SH-SY5Y (cell line): ENCODE measurements at regions not wholly inside any gene's neighbourhood (a gene's known extent, or its start where the extent isn't known, plus 50 kb on each side); places are given as distances from the start of the nearest gene placed in this dataset.

Source experiments
- GATA2 ChIP-seq: IDR thresholded peaks from 2 replicates; pipeline ENCODE4 v1.6.1; 2011; ENCODE audit warnings: mild to moderate bottlenecking, low read depth, low read length
- GATA3 ChIP-seq: IDR thresholded peaks from 2 replicates; pipeline ENCODE4 v1.6.1; 2011; ENCODE audit warnings: low read depth, mild to moderate bottlenecking, low read length, moderate library complexity

- no peak for TF ChIP-seq GATA3
- no peak for TF ChIP-seq GATA2
Observed at GRCh38 chr18:51658436-51658835, 461.0 kb upstream of the MEX3C start.

- TF ChIP-seq GATA3 (no peak), GATA2 (no peak)
Observed at GRCh38 chr18:51659781-51660180, 462.3 kb upstream of the MEX3C start.

GRCh38 chr18:51660188-51660715 is 462.8 kb upstream of the MEX3C start:
- TF ChIP-seq GATA3: no peak
- no peak for TF ChIP-seq GATA2

DNA sequence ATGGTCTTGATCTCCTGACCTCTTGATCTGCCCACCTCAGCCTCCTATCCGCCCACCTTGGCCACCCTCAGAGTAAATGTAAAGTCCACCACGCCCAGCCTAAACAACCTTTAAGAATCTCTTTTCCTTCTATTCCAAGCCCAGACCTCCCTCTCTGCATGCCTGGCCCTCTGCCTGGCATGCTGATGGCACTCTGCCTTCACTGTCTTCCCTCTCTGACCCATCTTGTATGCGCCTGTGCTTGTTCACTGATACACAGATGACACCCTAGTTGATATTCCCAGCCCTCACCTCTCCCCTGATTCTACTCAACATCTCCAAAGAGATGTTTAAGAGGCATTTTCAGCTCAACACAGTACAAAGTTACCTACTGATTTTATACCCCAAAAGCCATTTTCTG is 466.8 kb upstream of the MEX3C start:
- TF ChIP-seq GATA2 (no peak), GATA3 (no peak)

- TF ChIP-seq GATA3 (no peak), GATA2 (no peak)
Observed at GRCh38 chr18:51666763-51667191, 469.3 kb upstream of the MEX3C start.

DNA sequence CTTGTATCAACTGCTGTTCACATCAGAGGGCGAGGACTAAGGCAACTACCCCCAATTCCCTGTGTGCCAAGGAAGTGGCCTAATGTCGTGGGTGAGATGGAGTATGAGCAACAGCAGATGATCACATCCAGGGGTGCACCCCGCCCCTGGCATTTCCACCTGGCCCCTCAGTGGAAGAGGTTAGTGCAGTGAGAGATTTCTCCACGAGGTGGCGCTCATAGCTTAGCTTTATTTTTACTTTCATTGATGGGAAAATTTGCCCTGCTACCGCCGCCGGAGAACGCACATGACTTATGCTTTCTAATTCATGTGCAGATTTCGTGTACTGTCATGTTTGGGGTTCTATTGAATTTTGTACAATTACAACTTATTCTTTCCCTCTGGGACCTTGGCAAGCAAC is 470.6 kb upstream of the MEX3C start:
- TF ChIP-seq GATA3: no peak
- TF ChIP-seq GATA2: no peak

DNA sequence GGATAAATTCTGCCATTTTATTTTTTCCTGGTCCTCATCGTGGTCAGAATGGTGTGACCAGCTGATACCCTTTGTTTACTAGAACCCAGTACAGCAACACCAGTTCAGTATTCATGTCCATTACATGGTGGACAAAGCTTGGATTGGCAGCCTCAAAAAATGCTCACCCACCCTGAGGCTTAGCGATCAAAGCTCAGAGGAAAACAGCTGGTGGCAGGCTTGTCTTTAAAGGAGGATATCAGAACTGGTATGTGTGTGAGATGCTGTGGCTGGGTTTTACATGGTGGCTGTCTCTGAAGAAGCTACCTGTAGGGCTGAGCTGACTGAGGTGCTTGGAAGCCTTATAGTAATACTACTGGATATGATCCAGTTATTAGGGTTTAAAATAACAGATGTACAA is 471.1 kb upstream of the MEX3C start:
- TF ChIP-seq GATA3 (no peak), GATA2 (no peak)

DNA sequence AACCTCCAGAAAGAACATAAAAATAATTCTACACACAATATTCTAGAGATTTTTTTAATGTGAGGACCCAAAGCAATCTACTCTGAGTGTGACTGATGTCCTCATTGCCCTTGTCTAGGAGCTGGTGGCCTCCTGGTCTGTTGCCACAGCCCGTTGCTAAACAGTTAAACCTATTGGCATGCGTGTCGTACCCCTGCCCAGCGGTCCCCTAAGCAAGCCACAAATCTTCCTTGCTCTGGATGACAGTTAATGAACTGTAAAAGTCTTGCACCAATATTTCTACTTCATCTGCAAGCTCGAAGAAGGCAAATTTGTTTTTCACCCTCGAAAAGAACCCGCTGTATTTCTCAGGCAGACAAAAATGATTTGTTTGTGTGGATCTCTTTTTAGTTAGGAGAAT is 489.1 kb upstream of the MEX3C start:
- no peak for TF ChIP-seq GATA2

DNA sequence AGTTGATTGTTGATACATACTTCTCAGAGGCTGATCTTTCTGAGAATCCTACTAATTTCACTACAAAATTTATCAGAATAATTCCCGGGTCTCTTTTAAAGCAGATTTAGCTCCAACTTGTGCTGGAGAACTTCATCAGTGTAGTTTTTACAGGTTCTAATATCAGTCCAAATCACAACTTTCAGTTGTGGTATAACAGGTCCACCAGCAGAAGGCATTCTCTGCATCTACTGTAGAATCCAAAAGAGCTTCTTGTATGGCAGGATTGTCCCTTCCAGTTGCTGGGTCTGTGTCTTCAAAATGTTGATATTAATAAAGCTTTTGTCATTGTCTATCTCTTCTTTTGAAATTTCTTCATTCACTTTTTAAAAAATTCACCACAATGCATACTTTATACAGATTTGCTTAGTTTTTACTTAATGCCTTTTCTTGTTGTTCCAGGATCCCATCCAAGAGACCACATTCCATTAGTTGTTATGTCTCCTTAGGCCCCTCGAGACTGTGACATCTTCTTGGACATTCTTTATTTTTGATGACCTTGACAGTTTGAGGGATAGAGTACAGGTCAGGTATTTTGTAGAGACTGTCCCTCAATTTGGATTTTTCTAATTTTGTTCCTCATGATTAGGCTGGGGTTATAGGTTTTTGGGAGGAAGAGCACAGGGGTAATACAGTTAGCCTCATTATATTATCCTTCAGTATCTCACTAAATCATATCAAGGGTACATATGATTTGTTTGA is 490.5 kb upstream of the MEX3C start:
- TF ChIP-seq GATA2 (no peak), GATA3 (no peak)

DNA sequence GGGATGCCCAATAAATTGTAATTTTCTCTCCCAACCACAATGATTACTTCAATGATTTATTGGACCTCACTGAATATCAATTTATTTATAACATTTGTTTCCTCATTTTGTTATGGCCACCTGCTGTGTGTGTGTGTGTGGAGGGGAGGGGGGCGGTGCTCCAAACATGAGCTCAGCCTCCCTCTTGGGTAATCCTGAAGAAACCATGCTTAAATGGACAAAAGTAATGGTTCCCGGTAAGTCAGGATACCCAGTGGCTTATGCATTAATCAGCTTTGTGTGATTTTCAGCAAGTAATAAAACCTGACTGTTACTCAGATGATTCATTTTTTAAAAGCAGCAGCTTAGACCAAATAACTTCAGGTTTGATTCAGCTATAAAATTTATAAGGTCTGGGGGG is 495.1 kb upstream of the MEX3C start:
- no peak for TF ChIP-seq GATA2
- TF ChIP-seq GATA3: no peak

- TF ChIP-seq GATA3 (no peak), GATA2 (no peak)
Observed at GRCh38 chr18:51711298-51711889, 513.9 kb upstream of the MEX3C start.

DNA sequence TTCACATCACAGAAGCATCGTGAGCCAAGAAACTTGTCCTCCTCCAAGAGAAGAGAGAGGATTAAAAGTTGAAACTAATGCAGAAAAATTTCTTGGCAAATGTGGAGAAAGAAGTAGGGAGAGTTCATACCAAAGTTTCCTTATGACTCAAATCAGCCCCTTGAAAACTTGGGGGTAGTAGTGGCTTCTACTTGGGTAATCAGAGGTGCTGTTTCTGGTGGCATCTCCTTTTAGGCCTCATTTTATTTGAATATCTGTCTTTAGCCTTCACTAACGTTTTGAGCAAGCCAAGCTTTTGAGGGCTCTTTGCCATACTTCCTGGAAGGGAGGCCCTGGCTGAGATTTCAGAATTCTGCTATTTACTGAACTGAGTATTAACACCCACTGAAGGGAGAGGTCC is 515.3 kb upstream of the MEX3C start:
- no peak for TF ChIP-seq GATA3
- no peak for TF ChIP-seq GATA2

GRCh38 chr18:51716277-51716676 is 518.8 kb upstream of the MEX3C start:
- TF ChIP-seq GATA3: no peak
- no peak for TF ChIP-seq GATA2

DNA sequence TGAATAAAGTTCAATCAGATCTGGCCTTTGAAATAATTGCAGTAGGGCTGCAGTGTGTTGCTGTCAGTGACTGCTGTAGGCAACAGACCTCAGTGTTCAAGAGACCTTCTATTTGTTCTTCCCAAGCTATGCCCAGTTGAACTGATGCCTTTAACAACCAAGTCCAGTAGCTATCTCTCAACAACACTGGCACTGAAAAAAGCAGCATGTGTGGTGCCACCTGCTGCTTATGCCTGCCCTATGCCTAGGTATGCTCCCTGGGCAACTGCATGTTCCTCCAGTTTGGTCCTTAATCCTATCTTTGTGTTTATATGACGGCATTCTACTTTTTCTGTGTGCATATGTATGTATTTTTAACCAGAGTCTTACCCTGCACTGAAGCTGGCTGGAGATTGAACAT is 523.9 kb upstream of the MEX3C start:
- TF ChIP-seq GATA3: no peak
- TF ChIP-seq GATA2: no peak

DNA sequence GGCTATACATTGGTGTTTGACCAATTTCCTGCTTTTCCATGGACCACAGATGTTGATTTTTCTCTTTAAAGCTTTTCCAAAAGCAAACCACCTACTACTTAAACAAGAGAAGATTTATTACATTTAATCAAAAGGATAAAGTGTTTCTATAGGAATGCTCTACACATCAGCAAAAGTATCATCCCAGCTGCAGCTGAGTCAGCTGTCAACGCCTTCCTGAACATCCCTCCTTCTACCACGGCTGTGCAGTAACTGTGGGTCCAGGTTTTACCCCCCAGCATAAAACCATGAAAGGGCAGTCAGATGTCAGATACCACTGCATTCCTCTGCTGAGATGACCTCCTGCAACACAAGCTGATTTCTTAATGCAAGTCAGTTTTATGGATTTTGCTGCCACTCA is 524.5 kb upstream of the MEX3C start:
- TF ChIP-seq GATA3 (no peak), GATA2 (no peak)
